Inflammatory macrophage treated with lipopolysaccharide for 4 hours (primary cell): ENCODE measurements at regions not wholly inside any gene's neighbourhood (a gene's known extent, or its start where the extent isn't known, plus 50 kb on each side); places are given as distances from the start of the nearest gene placed in this dataset.

Source experiments
- DNase-seq: peaks from one replicate; pipeline ENCODE4 v3.0.0-alpha.2; 2020

- DNase-seq: no peak
These were observed 202.1 kb downstream of the NXNL2 start for GRCh38 chr9:88737031-88737430.

- no peak for DNase-seq
These were observed 202.9 kb downstream of the NXNL2 start for GRCh38 chr9:88737876-88738275.

GRCh38 chr9:88738709-88739108 is 203.7 kb downstream of the NXNL2 start:
- DNase-seq: no peak

GRCh38 chr9:88739373-88739772 is 204.4 kb downstream of the NXNL2 start:
- no peak for DNase-seq

- DNase-seq: no peak
These were observed 205.9 kb downstream of the NXNL2 start for GRCh38 chr9:88740844-88741243.

- peak; percentile 17 for DNase-seq
These were observed 206.4 kb downstream of the NXNL2 start for GRCh38 chr9:88741335-88741734.

GRCh38 chr9:88742483-88742882 is 207.5 kb downstream of the NXNL2 start:
- no peak for DNase-seq

GRCh38 chr9:88742905-88743304 is 207.9 kb downstream of the NXNL2 start:
- DNase-seq: no peak

- DNase-seq: no peak
These were observed 210.5 kb downstream of the NXNL2 start for GRCh38 chr9:88745276-88746001.

- DNase-seq: no peak
These were observed 211.2 kb downstream of the NXNL2 start for GRCh38 chr9:88746029-88746742.

GRCh38 chr9:88746743-88747398 is 211.9 kb downstream of the NXNL2 start:
- DNase-seq: no peak

- peak; percentile 32 for DNase-seq
These were observed 212.8 kb downstream of the NXNL2 start for GRCh38 chr9:88747768-88748167.

- no peak for DNase-seq
These were observed 213.7 kb downstream of the NXNL2 start for GRCh38 chr9:88748566-88749261.

GRCh38 chr9:88749420-88749819 is 214.4 kb downstream of the NXNL2 start:
- DNase-seq: no peak

- DNase-seq: no peak
These were observed 215.9 kb downstream of the NXNL2 start for GRCh38 chr9:88750832-88751360.

GRCh38 chr9:88751781-88752180 is 216.8 kb downstream of the NXNL2 start:
- no peak for DNase-seq

- DNase-seq: no peak
These were observed 218.9 kb downstream of the NXNL2 start for GRCh38 chr9:88753691-88754367.

- no peak for DNase-seq
These were observed 219.5 kb downstream of the NXNL2 start for GRCh38 chr9:88754452-88754851.

GRCh38 chr9:88754886-88755285 is 219.9 kb downstream of the NXNL2 start:
- DNase-seq: no peak

- DNase-seq: no peak
These were observed 222.5 kb downstream of the NXNL2 start for GRCh38 chr9:88757406-88758010.

GRCh38 chr9:88759364-88759763 is 224.4 kb downstream of the NXNL2 start:
- no peak for DNase-seq
